IPS-18c (cell line): ENCODE measurements at regions not wholly inside any gene's neighbourhood (a gene's known extent, or its start where the extent isn't known, plus 50 kb on each side); places are given as distances from the start of the nearest gene placed in this dataset.

Experiments used
- H3K4me3 ChIP-seq: 2 replicates; pipeline ENCODE4 v1.7.0; 2013; ENCODE audit warnings: low read depth, mild to moderate bottlenecking, low read length, moderate library complexity; ENCODE audit not compliant: insufficient read depth
- H3K9me3 ChIP-seq: one replicate; pipeline ENCODE4 v1.6.1; 2013; ENCODE audit warnings: mild to moderate bottlenecking, low read length, moderate library complexity; ENCODE audit not compliant: control insufficient read depth, insufficient read depth

GRCh38 chr14:53510281-53510912 lies 357.3 kb upstream of the DDHD1 start:
- no peaks in the 10 kb centered on the region for H3K9me3 ChIP-seq
- no peak overlapping the region for H3K4me3 ChIP-seq

- no peaks in the 10 kb centered on the region for H3K9me3 ChIP-seq
- no peak overlapping the region for H3K4me3 ChIP-seq
These were observed 356.4 kb upstream of the DDHD1 start for GRCh38 chr14:53509276-53510244.

- Histone ChIP-seq H3K9me3 (no peaks in the 10 kb centered on the region), H3K4me3 (no peak overlapping the region)
These were observed 348.5 kb upstream of the DDHD1 start for GRCh38 chr14:53501361-53502211.

- no peaks in the 10 kb centered on the region for H3K9me3 ChIP-seq
- H3K4me3 ChIP-seq: no peak overlapping the region
These were observed 347.1 kb upstream of the DDHD1 start for GRCh38 chr14:53500191-53500590.

GRCh38 chr14:53496668-53497067 lies 343.5 kb upstream of the DDHD1 start:
- Histone ChIP-seq H3K9me3 (no peaks in the 10 kb centered on the region), H3K4me3 (no peak overlapping the region)

- Histone ChIP-seq H3K4me3 (no peak overlapping the region), H3K9me3 (no peaks in the 10 kb centered on the region)
These were observed 342.8 kb upstream of the DDHD1 start for GRCh38 chr14:53495846-53496343.

- H3K9me3 ChIP-seq: no peaks in the 10 kb centered on the region
These were observed 341.5 kb upstream of the DDHD1 start for GRCh38 chr14:53494587-53494986.

GRCh38 chr14:53493860-53494259 lies 340.7 kb upstream of the DDHD1 start:
- no peaks in the 10 kb centered on the region for H3K9me3 ChIP-seq
- H3K4me3 ChIP-seq: no peak overlapping the region

More at GRCh38 chr14:53494587-53494986, 341.5 kb upstream of the DDHD1 start:
- H3K4me3 ChIP-seq: no peak overlapping the region

- Histone ChIP-seq H3K9me3 (no peaks in the 10 kb centered on the region), H3K4me3 (no peak overlapping the region)
These were observed 340.2 kb upstream of the DDHD1 start for GRCh38 chr14:53493320-53493719.

- no peak overlapping the region for H3K4me3 ChIP-seq
These were observed 338.8 kb upstream of the DDHD1 start for GRCh38 chr14:53491884-53492277.

GRCh38 chr14:53491256-53491883 lies 338.2 kb upstream of the DDHD1 start:
- no peak overlapping the region for H3K4me3 ChIP-seq
- no peaks in the 10 kb centered on the region for H3K9me3 ChIP-seq

More at GRCh38 chr14:53491884-53492277, 338.8 kb upstream of the DDHD1 start:
- H3K9me3 ChIP-seq: no peaks in the 10 kb centered on the region

- Histone ChIP-seq H3K4me3 (no peak overlapping the region), H3K9me3 (peaks cover 5% of the 10 kb centered on the region)
These were observed 325.1 kb upstream of the DDHD1 start for GRCh38 chr14:53478174-53478573.

- Histone ChIP-seq H3K9me3 (no peaks in the 10 kb centered on the region), H3K4me3 (no peak overlapping the region)
These were observed 320.4 kb upstream of the DDHD1 start for GRCh38 chr14:53473480-53473879.

GRCh38 chr14:53472306-53472705 lies 319.2 kb upstream of the DDHD1 start:
- no peak overlapping the region for H3K4me3 ChIP-seq
- H3K9me3 ChIP-seq: no peaks in the 10 kb centered on the region

GRCh38 chr14:53470351-53471043 lies 317.4 kb upstream of the DDHD1 start:
- no peak overlapping the region for H3K4me3 ChIP-seq
- H3K9me3 ChIP-seq: no peaks in the 10 kb centered on the region

- no peak overlapping the region for H3K4me3 ChIP-seq
- H3K9me3 ChIP-seq: no peaks in the 10 kb centered on the region
These were observed 315.8 kb upstream of the DDHD1 start for GRCh38 chr14:53468876-53469275.
